HG02623 (cell line): ENCODE measurements at regions not wholly inside any gene's neighbourhood (a gene's known extent, or its start where the extent isn't known, plus 50 kb on each side); places are given as distances from the start of the nearest gene placed in this dataset.
"Not testable (repeated sequence)": the region's sequence is repeated elsewhere in the genome, so short reads cannot be mapped to it uniquely, and the experiment has no call there.

ENCODE experiments used
- ATAC-seq: cut with Tn5 transposase; IDR thresholded peaks from one replicate; pipeline ENCODE4 v1.9.1; 2021; ENCODE audit warnings: moderate library complexity; ENCODE audit not compliant: unreplicated experiment

DNA sequence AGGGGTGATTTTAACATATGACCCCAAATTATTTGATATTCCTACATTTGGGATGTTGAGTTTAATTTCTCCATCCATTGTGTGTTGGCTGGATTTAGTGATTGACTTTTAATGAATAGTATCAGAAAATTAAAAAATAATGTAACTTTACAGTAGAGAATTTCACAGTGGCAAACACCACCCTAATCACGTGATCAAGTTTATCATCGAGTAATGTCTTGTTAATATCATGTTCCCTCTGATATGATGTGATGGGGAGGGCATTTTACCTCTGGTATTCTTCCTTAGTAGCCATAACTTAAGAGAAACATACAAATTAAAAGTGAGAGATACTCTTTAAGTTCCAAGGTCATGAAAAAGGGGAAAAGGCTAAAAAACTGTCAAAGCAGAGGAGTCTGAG is 602.0 kb upstream of the CELF4 start:
- ATAC-seq = no peak

- not testable (repeated sequence) for ATAC-seq
Observed at GRCh38 chr18:38153116-38153515, 587.5 kb upstream of the CELF4 start.

DNA sequence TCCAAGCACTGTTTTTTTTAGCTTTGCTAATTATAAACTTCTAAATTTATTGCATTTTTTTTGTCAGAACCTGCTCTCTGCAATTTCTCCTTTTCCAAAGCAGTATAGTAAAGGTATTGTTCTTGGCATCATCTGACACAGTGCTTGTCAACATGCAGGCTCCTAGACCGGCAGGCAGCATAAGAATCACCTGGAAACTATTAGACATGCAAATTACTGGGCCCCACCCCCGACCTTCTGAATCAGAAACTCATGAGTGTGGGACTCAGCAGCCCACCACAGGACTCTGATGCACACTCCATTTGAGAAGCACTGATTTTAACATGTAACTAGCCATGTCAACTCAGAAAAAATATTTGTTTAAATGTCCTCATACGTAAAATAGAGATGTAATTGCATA is 551.1 kb upstream of the CELF4 start:
- ATAC-seq = no peak

- ATAC-seq = no peak
Observed at GRCh38 chr18:38115201-38115600, 549.6 kb upstream of the CELF4 start.

DNA sequence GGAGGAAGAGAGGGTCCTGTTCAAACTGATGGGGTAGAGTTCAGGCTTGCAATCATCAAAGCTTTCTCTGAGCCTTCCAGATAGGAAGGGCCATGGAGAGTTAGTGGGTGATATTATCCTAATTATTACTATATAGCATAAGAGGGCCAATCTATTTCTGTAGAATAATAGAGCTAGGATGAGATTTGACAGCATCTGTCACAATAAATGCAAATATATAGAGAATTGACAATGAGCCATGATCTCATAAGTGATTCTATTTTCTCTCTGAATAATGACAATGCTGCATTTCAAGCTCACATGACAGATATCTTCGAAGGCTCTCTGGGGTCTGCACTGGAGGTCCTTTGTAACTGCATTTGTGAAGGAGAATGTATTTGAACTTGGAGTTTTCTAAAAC is 521.9 kb upstream of the CELF4 start:
- ATAC-seq = no peak

DNA sequence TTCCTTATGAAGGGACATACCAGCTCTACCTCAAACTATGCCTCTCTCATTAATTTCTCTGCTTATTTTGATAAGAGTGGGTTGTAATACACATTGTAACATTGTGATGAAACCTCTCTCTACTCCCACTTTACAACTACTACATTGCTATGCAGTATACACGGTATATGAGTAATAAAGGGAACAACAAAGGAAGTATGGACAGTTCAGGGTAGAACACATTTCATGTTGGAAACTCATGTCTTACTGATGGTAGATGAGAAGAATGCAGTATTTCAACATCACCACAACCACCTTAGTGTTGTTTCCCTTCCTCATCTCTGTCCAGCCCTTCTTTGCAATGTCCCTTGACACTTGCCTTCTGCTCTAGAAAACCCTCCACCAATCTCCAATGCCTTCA is 515.9 kb upstream of the CELF4 start:
- ATAC-seq = no peak

GRCh38 chr18:38077229-38077628 is 511.6 kb upstream of the CELF4 start:
- no peak for ATAC-seq

DNA sequence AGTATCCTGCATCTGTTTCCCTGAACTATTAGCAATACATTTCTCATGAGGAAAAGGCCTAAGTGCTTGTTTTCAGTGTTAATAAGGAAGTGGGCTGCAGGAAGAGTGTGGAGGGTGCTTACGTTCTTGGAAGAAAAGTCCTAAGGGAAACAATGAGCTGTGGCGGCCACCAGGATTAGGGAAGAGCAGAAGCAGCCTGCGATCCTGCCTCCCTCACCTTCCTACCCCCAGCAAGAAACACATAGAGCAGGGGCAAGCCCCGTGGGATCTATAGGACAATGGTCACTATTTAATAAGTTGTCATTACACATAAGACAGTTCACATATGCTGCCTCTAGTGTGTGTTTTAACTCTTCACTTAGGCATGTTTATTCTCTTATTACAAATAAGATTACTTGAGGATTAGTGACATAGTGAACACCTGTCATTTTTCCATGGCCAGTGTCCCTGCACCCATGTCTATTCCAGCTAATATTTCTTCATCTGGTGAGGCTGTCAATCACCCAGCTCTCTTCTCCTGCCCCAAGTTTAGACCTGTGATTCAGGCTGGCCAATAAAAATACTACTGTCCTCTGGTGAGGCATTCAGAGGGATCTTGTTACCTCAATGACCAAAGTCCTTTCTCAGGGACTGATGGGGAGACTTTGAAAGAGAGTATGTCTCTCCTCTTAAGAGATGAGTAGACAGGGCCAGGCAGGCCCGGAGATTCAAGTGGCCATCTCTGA is 510.9 kb upstream of the CELF4 start:
- no peak for ATAC-seq

GRCh38 chr18:38074298-38074876 is 508.8 kb upstream of the CELF4 start:
- ATAC-seq = no peak

GRCh38 chr18:38067821-38068220 is 502.2 kb upstream of the CELF4 start:
- ATAC-seq = no peak

DNA sequence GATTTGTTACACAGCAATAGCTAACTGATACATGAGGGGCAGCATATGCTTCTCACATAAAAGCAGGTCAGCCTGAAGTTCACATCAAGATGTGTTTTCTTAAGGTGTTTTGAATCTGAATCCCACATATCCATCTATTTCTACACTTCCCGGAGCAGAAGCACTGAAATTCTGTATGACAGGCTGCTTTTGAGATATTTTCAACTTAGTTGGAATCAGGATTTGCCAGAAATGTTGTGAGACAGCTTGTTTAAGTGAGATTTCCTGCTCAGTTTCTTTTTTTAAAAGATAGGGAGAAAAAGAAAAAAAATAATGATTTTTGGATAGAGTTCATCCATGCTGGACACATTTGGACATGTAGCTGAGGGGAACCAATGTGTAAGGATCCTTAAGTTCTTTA is 501.5 kb upstream of the CELF4 start:
- ATAC-seq = no peak

DNA sequence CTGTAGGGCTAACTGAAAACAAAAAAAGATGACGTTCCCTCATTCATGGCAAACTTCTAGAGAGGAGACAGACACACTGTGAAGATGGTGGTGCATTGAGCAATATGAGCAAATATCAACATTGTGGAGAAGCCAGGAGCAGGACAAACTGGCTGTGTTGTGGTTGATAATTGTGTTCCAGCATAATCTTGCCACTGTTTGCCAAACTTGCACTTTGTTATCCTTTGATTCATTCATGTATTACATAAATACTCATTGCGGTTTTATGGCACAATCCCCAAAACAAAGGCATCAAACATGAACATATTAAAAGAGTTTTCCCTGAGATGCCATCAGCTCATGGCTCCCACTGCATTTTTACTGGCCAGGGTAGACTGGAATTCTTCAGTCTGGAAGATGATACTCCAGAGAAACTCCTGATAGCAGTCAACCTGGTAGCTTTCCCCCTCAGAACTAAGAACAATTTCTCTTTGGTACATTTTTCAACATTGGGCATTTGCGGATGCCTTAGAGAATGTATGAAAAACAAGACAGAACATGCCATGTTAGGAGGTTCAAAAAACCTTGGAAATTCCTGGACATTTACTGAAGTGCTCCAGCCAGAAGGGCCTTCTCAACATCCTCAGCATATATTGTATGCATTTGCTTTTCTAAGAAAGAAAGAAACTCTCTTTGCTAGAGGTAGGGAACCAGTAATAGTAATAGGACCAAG is 487.4 kb upstream of the CELF4 start:
- ATAC-seq = no peak

DNA sequence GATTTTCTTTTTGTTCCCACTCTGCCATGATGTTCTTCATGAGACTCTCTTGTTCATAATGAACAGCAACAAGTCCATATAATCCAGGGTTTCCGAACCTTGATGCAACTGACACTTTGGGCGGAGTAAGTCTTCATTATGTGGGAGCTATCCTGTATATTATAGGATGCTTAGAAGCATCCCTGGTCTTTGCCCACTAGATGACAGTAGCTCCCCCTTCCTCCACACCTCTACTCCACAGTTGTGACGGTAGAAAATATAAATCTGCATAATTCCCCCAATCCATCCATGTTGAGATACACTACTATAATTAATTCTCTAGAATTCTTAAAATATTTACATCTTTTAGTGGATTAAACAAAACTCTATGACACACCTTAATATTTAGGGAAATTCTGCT is 482.2 kb upstream of the CELF4 start:
- ATAC-seq = no peak

DNA sequence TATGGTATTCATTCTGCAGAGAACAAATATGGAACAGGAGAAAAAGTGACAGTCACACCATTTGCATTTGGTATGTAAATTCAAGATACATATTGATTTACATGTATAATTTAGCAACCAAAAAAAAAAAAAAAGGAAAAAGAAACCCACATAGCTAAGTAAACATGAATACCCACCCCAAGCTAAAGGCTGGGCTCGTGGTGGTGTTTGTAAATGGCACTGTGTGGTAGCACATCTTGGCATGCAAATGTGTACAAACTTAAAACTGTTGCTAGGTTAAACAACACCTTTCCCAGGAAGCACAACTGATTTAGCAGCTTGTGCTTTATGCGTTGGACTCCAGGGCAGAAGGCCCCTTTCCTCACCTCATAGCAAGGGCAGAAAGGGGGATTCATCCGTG is 481.1 kb upstream of the CELF4 start:
- no peak for ATAC-seq

DNA sequence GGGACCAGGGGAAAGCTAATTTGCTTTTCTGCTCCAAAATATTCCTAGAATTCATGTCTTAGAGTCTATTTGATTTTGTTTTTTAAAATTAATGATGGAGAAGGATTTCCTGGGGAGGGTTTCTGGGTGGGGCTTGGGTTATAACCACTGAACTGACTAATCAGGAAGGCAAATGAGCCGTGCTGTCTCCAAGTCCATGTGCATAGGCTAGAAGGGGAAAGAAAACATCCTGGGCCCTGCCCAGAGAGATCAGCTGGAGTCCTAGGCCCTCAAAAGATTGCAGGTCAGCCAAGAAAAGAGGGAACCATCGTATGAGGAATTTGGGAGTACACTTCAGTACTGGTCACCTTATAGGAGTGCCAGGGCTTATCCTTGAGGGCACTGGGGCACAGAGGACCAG is 480.2 kb upstream of the CELF4 start:
- ATAC-seq = no peak

- ATAC-seq = no peak
Observed at GRCh38 chr18:38042211-38042890, 476.8 kb upstream of the CELF4 start.

DNA sequence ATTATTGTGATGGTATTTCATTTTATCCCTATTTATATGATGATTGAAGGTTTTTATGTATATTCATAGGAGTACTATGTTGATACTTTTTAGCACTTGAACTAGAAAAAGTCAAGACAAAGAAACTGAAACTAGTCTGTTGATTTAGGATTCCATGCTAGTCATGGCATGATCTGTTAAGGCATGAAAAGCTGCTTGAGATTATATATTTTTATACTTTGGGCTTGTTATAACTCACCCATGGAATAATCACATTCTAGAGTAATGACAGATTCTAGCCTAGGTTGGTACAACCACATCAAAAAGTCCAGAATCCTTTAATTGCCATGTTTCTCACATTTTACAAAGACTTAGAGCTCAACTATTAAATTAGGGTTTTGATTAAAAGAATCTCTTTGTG is 472.6 kb upstream of the CELF4 start:
- no peak for ATAC-seq

GRCh38 chr18:38035193-38035592 is 469.6 kb upstream of the CELF4 start:
- no peak for ATAC-seq

DNA sequence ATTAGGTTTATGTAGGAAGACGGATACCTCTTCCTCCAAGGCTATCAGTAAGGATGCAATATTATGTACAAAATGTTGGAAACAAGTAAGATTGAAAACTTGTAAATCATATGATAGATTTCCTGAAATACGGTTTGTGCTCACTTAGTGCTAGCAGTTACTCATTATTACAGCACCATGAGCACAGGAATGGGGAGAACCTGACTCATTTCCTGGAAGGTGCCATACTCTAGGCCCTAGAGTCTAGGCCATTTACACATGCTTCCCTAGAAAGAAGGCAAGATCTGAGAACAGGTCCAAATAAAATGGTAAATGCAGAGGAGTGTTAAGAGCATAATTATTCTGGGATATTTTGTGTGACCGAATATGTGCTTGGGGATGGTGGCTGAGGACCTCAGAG is 467.7 kb upstream of the CELF4 start:
- ATAC-seq = no peak

DNA sequence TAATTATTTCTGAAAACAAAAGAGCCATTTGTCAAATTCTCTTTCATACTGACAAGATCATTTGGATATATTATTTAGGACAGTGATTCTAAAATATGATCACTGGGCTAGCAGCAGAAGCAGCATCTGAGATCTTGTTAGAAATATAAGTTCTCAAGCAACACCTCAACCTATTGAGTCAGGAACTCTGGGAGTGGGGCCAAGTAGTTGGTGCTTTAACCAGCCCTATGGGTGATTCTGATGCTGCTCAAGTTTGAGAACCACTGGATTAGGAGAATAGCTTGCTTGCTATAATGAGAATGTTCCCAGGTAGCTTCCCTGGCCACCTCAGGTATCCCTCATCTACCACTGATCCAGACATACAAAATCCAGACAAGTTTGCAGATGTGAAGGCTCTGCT is 466.9 kb upstream of the CELF4 start:
- ATAC-seq = no peak

DNA sequence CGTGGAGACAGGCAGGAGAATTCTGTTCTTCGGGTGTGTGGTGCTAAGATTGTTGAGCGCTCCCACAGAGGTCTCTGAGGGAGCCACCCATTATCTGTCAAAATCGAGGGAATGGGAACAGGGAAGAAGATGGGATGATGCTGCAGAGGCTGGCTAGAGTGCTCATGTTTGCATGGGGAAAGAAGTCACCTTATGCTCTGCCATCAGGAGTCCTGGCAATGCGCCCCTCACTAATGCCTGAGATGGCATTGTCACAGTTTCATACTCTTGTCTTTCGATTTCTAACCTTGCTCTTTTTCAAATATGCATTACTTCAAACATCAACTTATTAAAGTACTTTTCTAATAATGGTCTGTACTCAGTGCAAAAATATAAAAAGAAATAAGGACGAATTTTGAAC is 463.3 kb upstream of the CELF4 start:
- no peak for ATAC-seq
